NCI-H526 treated with DMSO at 0.1 percent for 48 hours (cell line): ENCODE measurements at regions not wholly inside any gene's neighbourhood (a gene's known extent, or its start where the extent isn't known, plus 50 kb on each side); places are given as distances from the start of the nearest gene placed in this dataset.
"Not testable (repeated sequence)": the region's sequence is repeated elsewhere in the genome, so short reads cannot be mapped to it uniquely, and the experiment has no call there.

ENCODE experiments used
- DNase-seq: peaks from one replicate; lab custom pipeline; 2025; lab: John Stamatoyannopoulos, UW

DNA sequence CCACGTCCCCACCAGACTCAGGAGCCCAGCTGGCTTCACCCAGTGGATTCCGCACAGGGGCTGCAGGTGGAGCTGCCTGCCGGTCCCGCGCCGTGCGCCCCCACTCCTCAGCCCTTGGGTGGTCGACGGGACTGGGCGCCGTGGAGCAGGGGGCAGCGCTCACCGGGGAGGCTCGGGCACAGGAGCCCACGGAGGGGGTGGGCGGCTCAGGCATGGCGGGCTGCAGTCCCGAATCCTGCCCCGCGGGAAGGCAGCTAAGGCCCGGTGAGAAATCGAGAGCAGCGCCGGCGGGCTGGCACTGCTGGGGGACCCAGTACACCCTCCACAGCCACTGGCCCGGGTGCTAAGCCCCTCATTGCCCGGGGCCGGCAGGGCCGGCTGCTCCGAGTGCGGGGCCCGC is 855.0 kb upstream of the SLC35B3 start:
- not testable (repeated sequence) for DNase-seq

DNA sequence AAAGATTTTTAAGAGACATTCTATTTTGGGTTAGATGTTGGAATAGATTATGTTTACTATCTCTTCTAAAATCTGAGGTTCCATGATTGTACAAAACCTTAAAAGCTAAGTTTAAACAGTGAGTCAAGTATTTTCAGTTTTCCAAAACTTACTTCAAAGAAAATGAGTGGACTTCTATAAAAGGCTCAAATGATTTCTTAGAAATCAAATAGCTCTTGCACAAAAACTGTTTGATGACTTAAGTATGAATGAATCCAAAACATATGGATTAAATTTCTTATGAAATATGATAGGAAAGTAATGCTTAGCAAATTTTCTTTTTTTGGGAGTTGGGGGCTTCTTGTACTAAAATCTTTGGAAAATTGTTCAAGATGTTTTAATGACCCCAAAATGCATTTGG is 837.3 kb upstream of the SLC35B3 start:
- no peak for DNase-seq

DNA sequence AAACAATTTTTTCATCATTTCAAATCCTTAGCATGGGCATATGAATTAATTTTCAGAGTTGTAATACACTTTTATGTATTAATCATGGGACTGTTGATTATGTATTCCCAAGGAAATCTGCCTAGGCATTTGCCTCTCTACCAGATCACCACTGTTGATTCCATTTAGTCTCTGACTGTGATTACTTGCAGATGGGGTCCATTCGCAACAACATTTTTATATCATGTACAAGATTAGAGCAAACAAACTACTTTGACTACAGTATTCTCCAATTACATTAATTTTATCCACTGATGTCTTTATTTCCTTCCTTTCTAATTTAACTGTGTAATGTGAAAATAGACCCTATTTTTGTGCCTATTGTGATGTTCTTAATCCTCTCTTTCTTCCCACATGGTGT is 831.4 kb upstream of the SLC35B3 start:
- no peak for DNase-seq

DNA sequence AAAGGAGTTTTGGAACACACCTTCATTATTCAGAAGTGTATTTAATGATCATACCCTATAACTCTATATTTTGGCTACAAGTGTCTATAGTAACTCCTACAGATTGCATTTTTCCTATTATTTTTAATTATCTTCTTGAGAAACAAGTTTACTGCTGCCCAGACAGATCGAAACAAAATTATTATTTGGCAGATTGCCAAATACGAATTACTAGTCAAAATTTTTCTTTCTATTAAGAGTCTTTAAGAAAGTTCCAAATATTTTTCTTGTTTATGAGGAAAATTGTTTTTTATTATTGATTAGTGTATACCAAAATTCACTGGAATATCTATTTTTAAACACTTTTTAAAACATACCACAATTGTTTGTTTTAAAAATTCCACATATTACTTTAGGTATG is 821.9 kb upstream of the SLC35B3 start:
- DNase-seq: no peak

DNA sequence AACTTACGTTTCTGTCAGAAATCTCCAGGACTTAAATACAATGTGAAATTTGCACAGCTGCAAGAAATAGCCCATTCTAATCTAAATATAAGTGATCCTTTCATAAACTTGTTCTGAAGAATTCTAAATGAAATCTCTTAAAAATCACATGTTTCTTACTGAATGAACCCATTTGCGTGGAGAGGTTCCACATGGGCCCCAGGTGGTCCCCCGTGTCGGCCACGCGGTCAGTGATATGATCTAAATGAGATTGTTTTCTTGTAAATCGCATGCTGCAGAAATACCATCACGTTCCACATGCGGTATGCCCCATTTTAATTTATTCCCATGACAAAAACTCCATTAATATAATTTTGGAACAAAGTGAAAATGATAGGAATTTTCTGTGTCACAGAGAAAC is 818.9 kb upstream of the SLC35B3 start:
- DNase-seq: no peak

DNA sequence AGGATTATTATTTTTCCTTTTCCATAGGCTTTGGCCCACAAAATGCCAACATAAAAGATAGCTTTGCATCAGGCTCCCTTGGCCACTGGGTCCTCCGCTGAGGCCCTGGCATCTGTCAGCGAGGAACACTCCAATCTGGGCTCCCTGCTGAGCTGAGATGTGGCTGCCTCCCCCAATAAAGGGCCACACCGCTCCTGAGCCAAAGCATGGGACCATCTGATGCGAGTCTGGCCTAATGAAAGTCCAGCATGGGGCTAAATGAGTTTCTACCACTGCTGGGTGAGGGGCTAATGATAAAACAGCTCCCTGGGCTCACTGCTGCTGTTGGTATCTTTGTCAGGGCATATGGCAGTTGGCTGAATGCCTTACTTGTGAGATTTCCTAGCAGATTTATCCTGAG is 817.5 kb upstream of the SLC35B3 start:
- DNase-seq: no peak

DNA sequence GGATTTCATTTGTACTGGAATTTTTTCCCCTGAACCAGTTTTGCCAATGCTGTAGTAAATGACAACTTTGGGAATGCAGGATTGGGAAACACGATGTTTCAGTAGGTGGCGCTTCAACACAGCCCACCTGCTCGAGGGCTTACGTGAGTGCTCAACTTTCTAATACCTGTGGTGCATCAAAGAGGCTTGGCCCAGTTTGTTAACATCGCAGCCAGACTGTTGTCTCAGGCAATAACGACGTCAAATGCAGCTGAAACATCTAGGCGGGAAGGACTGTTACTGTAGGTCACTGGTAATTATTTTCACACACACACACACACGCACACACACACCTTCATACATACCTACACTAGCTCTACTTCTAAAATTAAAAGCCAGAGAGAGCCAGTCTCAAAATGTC is 815.5 kb upstream of the SLC35B3 start:
- peak; percentile 23 for DNase-seq

DNA sequence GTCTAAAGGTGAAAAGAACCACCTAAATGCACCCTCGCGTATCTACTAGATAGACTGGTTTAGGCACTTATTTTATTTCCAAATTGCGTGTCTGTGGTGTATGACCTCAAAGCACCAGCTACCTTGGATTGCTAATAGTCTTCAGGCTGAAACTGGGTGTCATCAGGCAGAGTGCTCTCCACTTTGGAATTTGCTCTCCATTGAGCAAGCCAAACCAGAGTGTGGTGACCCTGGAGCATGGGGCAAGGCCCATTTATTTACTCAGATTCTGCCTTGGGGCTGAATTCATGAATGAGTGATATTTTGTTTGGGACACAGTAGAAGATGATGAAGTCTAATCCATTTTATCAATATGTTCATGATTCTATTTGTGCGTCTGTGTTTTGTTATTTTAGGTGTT is 812.8 kb upstream of the SLC35B3 start:
- no peak for DNase-seq

DNA sequence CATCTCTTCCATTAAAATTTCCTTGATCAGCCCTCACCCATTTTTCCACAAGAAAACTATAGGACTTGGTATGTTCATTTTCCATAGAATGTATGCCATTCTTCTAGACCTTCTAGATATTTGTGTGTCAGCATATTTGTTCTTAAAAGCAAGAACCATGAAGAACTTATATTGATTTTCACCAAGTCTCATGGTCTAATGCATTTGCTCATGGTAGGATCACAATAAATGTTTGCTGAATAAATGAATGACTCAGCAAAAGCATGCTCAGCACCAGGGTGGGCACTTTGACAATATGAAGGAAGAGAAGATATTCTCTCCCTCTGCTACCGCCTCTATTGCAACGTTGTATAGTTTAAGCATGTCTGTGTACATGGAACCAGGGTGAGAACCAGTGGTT is 805.5 kb upstream of the SLC35B3 start:
- DNase-seq: no peak

DNA sequence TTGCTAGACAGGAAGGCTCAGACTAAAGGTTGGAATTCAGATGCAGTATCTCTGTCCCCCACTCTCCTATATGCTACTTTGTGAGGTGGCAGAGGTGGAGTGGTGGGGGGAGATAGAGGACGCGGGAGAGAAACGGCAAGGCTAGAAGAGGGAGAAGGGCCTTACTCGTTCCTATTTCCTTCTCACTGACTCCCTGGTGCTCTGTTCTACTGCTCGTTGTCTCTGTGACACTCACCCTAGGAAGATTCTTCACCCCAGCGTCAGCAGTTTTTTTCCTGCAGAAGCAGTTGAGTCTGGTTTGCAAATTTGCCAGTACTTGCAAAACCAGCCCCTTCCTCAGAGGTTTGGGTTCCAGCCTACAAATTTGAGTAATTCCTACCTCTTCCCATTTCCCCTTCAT is 801.1 kb upstream of the SLC35B3 start:
- DNase-seq: no peak

DNA sequence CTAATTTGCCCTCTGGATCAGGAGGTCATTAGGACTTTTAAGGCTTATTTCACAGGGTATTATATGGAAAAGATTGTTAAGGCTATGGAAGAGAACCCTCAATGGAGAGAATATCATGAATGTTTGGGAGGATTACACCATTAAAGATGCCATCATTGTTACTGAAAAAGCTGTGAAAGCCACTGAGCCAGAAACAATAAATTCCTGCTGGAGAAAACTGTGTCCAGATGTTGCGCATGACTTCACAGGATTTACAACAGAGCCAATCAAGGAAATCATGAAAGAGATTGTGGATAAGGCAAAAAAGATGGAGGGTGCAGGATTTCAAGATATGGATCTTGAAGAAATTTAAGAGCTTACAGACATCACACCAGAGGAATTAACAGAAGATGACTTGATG is 798.3 kb upstream of the SLC35B3 start:
- DNase-seq: no peak

DNA sequence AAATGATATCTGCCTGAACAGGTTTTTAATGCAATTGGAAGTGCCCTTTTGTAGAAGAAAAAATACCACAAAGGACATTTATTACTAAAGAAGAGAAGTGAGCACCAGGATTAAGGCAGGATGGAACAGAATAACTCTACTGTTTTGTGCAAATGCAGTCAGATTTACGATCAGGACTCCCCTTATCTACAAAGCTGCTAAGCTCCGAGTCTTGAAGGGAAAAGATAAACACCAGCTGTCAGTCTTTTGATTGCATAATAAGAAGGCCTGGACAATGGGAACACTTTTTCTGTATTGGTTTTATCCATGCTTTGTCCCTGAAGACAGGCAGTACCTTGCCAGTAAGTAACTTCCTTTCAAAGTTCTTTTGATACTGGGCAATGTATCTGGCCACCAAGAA is 797.9 kb upstream of the SLC35B3 start:
- no peak for DNase-seq

DNA sequence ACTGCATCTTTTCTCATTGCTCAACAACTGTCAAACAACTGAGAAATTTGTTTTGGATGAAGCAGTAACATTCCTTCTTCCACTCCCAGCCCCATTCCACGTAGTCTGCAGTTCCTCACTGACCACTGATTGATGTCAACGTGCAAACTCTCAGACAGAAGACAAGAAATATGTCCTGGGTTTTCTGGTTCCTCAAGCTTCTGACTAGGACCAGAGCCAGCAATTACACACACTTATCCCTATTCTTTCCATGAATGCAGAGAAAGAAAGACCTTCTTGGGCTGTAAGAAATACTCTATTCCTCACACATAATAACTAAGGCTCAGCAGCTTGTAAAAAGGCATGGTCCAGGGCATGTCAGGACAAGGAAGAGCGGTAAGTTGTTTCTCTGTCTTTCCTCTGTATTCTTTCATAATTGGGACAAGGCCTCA is 790.1 kb upstream of the SLC35B3 start:
- no peak for DNase-seq

DNA sequence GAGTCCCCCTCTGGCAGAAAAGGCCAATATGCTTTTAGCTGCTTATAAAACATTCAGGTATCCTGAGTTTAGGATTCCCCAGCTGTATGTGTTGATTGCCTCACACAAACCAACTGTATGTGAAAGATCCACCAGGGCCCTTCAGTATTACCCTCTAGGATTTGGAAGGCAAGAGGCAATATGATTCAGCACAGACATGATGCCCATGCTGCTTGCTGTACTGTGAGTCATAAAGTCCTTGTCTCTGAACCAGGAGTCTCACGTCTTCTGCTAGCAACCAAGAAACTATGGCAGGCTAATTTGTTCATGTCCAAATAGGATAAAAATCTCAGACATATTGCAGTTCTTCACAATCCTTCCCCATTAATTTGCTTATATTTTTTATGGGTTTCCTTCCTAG is 789.2 kb upstream of the SLC35B3 start:
- DNase-seq: no peak

DNA sequence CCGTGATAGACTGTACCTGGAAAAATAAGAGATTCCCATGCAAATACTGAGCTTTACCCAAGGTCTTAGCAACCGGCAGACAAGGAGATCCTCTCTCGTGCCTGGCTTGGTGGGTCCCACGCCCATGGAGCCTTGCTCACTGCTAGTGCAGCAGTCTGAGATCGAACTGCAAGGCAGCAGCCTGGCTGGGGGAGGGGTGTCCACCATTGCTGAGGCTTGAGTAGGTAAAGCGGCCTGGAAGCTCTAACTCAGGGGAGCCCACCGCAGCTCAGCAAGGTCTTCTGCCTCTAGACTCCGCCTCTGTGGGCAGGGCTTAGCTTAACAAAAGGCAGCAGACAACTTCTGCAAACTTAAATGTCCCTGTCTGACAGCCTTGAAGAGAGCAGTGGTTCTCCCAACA is 778.4 kb upstream of the SLC35B3 start:
- DNase-seq: not testable (repeated sequence)

DNA sequence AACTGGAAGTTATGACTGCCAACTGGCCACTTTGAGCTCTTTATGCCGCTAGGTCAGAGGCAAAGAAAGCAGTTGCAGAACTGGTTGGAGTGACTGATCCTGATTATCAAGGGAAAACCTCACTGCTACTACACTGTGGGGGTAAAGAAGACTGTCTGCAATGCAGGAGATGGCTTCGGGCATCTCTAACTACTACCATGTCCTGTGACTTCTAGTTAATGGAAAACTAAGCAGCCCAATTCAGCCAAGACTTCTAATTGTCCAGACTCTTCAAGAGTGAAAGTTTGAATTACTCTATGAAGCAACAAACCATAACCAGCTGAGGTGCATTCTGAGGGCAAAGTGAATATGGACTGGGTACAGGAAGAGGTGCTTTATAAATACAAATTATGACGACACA is 773.6 kb upstream of the SLC35B3 start:
- no peak for DNase-seq

DNA sequence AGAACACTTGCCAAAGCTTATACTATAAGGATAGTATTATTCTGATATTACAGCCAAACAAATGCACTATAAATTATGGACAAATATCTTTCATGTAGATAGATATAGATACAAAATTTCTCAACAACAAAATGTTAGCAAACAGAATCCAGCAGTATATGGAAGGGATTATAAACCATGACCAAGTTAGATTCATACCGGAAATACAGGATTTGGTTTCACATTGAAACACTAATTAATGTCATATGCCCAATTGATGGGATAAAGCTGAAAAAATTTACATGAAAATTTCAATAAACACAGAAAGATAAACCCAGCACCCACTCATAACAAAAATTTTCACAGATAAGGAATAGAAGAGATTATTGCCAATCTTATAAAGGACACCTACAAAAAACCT is 770.3 kb upstream of the SLC35B3 start:
- DNase-seq: no peak

DNA sequence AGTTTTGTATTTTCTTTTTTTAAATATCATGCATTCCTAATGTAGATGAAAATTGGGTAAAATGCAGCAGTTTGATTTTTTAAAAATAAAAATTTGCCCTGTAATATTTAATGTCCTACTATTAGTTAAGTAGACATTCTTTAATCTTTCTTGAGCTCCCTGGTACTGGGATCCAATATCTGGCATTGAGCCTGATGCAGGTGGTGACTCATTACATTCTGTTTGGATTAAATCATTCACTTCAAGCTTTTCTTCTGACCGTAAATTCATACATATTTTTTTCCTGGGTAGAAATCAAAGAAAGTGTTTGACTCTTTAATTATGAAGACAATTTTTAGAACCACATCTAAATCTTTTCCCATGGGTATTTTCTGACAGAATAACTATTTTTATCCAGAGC is 768.8 kb upstream of the SLC35B3 start:
- no peak for DNase-seq

DNA sequence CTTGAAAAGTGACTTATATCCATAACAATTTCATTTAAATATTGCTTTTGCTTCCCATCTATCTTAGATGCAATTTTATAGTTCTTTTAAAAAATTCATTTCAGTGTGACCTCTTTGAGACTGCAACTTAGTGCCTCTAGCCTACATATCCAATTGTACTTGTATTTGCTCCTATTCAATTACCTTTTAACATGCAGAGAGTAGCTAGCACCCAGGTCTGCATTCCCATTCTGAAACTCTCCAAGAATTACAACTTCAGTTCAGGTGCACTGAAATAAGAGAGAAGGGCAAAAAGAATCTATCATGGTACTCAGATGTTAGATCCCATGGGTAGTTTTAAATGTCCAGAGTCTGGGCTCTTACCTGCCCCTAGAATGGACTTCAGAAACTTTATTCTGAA is 765.4 kb upstream of the SLC35B3 start:
- no peak for DNase-seq

DNA sequence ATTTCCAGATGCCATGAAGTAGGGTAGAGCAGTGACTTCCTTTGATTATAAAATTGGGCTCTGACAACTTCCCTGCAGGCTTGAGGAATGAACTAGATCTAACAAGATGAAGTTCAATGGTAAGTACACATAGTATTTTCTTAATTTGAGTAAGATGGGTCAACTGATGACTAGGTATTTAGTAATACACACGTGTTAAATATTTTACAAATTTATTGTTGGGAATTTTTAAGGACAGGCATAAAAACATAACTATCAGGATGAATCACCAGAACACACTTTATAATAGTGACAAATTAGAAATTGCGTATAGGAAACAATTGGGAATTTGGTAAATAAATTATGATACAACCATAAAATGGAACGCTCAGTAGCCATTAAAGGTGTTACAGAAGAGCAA is 762.4 kb upstream of the SLC35B3 start:
- no peak for DNase-seq

DNA sequence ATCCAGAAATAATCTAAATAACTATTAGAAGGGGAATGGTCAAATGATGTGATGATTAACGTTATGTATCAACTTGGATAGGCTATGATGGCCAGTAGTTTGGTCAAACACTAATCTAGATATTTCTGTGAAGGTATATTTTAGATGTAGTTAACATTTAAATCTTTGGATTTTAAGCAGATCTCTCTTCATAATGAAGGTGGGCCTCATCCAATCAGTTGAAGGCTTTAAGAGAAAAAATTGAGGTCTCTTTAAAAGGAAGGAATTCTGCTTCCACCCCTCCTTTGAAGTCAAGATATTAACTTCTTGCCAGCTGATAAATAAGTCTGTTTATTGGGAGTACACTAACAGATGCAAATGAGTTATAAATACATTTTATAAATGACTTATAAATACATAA is 760.0 kb upstream of the SLC35B3 start:
- DNase-seq: no peak

DNA sequence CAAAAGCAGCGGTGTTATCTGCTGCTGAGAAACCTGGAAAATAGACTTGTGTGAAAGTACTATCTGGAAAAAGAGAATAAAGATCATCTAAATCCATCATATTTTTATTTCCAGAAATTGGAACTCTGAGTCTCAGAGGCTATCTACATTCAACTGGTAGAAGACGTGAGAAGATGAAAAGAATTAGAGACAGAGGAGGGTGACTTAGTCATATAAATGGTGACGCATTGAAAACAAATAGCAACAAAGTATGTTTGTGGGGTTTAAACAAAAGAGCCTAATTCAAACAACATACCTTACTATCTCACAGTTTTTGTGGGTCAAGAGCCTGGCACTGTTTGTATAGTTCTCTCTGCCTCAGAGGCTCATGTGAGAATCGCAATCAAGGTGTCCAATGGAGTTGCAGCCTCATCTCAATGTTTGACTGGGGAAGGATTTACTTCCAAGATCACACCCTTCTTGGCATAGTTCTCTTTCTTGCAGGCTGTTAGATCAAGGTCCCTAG is 757.1 kb upstream of the SLC35B3 start:
- DNase-seq: no peak

DNA sequence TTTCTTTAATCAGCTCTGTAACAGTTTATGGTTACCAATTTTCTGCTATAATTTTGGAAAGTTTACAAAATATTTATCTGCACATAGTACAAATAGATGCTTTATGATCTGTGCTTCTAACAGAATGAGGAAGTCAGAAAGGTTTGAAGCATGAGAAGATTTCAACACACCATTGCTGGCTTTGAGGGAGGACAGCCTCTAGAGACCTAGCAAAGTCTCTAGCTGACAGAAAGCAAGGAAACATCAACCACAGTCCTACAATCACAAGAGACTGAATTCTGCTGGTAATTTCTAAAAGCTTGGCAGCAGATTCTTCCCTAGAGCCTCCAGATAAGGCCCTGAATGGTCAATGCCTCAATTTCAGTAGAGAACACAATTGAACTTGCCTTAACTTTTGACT is 750.8 kb upstream of the SLC35B3 start:
- no peak for DNase-seq

DNA sequence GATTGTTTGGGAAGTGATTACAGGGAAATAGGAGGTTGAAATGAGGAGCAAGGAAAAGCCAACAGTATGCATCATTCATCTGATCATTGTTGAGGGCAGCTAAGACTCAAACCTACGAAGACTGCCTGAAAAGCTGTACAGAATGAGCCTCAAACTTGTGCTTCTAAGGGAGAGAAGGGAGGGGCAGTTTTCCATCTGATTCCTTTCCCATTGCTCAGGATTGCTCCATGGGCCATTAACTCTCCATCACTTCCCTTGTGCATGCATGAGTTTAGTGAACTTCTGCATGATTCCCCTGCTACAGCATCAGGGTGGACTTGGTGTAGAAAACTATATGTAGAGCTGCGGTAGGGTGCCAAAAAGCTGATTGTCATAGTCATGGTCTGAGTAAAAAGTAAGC is 742.7 kb upstream of the SLC35B3 start:
- DNase-seq: no peak

DNA sequence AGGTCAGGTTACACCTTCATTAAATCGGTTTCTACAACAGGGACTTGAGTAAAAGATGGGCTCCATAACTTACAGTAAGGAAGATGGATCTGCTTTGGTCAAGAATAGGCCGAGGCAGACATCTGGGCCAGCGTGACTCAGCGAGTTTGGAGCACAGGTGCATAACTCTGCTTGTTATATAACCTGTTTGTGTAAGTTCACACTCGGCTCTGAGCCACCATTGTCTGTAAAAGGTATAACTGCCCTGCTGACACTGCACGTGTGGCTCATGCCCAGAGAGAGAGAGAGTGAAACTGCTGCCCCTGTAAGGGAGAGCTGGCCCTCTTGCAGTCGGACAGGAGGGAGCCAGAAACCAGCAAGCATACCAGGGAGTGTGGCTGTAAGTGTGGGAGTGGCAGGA is 737.9 kb upstream of the SLC35B3 start:
- DNase-seq: no peak
